HT-29 (cell line): ENCODE measurements at regions not wholly inside any gene's neighbourhood (a gene's known extent, or its start where the extent isn't known, plus 50 kb on each side); places are given as distances from the start of the nearest gene placed in this dataset.
"Not testable (repeated sequence)": the region's sequence is repeated elsewhere in the genome, so short reads cannot be mapped to it uniquely, and the experiment has no call there.

ENCODE experiments used
- DNase-seq: peaks from one replicate; pipeline ENCODE4 v3.0.0-alpha.2; 2015; ENCODE audit warnings: low spot score

GRCh38 chrX:52585892-52586291 is 68.8 kb downstream of the SSX7 start:
- DNase-seq = no peak

- DNase-seq = peak; percentile 1
Measured at GRCh38 chrX:52577464-52578173, 60.8 kb upstream of the XAGE1B start.

- DNase-seq = peak; percentile 4
Measured at GRCh38 chrX:52576946-52577345, 60.1 kb upstream of the XAGE1B start.

GRCh38 chrX:52576474-52576873 is 59.6 kb upstream of the XAGE1B start:
- DNase-seq = no peak

- DNase-seq = peak; percentile 68
Measured at GRCh38 chrX:52574416-52575275, 57.8 kb upstream of the XAGE1B start.

- not testable (repeated sequence) for DNase-seq
Measured at GRCh38 chrX:52568146-52568545, 51.3 kb upstream of the XAGE1B start.
